ENCODE measurements at regions not wholly inside any gene's neighbourhood (a gene's known extent, or its start where the extent isn't known, plus 50 kb on each side); places are given as distances from the start of the nearest gene placed in this dataset.
"Not testable (repeated sequence)": the region's sequence is repeated elsewhere in the genome, so short reads cannot be mapped to it uniquely, and the experiment has no call there.

GRCh38 chr3:177842743-177843734 lies 645.8 kb upstream of the TBL1XR1 start:
- no peak for DNase-seq (ENCODE audit: low read depth)

DNA sequence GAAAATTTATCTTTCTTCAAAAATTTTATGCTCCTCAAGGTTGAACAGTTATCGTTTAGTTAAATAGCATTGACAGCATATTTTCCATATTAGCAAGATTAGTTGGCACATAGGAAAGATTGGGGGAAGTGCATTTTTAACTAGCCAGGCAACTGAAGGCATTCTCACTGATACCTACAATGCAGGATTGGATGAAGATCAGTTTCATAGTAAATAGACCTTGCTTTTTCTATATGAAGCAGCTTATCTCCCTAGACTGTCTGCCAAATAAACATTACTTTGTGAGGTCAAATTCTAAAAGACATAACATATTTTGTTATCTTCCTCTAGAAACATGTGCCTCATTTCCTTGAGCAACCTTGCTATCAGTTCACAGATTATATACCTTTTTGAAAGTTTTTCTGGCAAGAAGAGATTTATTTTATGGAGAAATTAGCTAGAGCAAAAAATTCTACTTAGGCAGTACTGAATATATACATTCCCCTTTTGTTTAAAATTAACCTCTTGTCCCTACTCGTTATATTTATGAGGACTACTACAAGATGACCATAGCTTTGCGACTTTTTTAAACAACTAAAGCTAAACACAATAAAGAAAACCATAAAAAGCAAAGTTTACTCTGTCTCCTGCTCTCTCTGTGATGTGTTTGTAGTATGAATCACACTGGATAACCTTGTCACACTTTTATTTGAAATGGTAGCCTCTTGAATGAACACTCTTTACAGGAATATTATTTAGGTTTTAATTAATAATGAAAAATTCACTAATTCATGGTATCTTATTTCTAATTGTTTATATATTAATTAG lies 654.9 kb upstream of the TBL1XR1 start:
- DNase-seq (ENCODE audit: low read depth): no peak

- DNase-seq (ENCODE audit: low read depth): no peak
Observed at GRCh38 chr3:177855021-177855420, 657.7 kb upstream of the TBL1XR1 start.

DNA sequence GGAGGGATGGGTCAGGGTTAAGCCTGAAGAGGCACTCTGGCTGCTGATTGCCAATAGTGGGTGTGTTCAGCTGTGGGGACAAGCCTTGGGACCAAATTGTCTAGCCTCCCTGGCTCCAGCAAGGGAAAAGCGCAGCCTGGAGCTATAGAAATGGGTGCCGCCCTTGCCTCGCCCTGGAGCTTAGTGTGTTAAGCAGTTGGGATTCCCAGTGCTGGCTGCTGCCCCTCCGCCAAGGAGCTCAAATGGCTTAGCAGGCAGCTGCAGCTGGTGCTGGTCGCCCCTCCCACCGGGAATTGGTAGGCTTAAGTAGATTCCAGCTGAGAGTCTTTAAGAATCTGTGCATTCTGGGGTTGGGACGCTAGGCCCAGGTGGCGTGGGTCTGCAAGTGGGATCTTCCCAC lies 662.9 kb upstream of the TBL1XR1 start:
- DNase-seq (ENCODE audit: low read depth): no peak

DNA sequence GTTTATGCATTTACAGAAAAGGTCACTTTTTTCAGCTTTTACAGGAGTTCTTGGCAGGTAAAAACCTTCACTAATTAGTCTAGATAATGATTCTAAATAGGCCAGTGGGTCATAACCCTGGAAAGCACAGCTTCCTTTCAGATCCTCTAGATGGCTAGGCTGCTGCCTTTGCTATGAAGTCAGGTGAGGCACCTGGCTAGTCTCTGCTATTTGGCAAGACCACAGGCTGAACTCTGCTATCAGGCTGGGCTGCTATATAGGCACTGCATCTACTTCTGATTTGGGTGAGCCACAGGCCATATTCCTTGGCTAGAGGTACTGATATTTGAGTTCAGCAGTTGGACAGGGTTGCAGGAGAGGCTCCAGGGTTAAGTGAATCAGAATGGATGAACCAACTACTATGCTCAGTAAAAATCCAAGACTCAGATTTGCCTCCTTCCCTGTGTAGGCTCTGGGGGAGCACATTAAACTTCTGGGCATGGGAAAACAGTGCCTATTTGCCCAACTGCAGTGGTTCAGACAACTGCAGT lies 665.7 kb upstream of the TBL1XR1 start:
- DNase-seq (ENCODE audit: low read depth): no peak

GRCh38 chr3:177871267-177871666 lies 665.0 kb upstream of the KCNMB2 start:
- not testable (repeated sequence) for DNase-seq (ENCODE audit: low read depth)

- DNase-seq (ENCODE audit: low read depth): no peak
Observed at GRCh38 chr3:177878192-177878591, 658.0 kb upstream of the KCNMB2 start.

- DNase-seq (ENCODE audit: low read depth): no peak
Observed at GRCh38 chr3:177878957-177879356, 657.3 kb upstream of the KCNMB2 start.

- DNase-seq (ENCODE audit: low read depth): no peak
Observed at GRCh38 chr3:177881351-177881750, 654.9 kb upstream of the KCNMB2 start.

DNA sequence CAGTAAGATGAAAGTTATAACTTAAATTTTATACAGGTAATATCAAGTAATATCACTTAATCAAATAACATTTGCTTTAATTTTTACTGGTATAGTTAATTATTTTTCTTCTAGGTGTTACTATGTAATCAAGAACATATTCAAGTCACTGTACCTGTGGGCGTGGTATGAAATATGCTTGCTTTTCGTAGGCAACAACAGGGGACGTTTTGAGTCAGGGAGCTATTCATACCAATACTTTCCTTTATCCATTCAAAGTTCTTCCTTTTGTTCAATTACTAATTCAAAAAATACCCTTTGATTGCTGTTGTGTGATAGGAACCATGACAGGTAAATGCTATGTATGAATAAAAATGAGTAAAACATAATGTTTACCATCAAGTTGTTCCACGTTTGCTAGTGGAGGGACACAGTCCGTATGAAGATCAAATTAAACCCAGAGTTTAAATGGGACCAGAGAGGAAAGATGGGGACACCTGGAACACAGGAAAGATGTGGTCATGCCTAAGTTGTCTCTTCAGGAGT lies 654.0 kb upstream of the KCNMB2 start:
- DNase-seq (ENCODE audit: low read depth): no peak

GRCh38 chr3:177883091-177883490 lies 653.1 kb upstream of the KCNMB2 start:
- no peak for DNase-seq (ENCODE audit: low read depth)

- DNase-seq (ENCODE audit: low read depth): no peak
Observed at GRCh38 chr3:177883957-177884356, 652.3 kb upstream of the KCNMB2 start.

- DNase-seq (ENCODE audit: low read depth): no peak
Observed at GRCh38 chr3:177885063-177885462, 651.2 kb upstream of the KCNMB2 start.

- DNase-seq (ENCODE audit: low read depth): no peak
Observed at GRCh38 chr3:177886501-177886900, 649.7 kb upstream of the KCNMB2 start.

DNA sequence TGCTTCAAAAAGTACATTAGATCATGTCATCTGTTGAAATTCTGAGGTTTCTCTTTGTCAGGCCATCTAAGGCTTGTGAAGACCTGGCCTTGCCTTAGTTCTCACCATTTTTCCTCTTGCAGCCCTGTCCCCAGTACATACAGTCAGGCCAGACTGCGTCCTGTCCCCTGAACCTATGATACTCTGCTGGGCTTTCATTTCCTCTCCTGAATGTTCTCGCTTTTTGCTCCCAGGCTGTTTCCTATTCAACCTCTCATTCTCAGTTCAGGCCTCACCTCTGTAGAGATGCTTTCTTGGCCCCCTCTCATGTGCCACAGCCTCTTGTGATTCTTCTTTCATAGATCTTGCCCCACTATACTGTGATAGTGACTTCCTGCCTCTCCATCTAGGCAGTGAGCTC lies 648.8 kb upstream of the KCNMB2 start:
- no peak for DNase-seq (ENCODE audit: low read depth)

DNA sequence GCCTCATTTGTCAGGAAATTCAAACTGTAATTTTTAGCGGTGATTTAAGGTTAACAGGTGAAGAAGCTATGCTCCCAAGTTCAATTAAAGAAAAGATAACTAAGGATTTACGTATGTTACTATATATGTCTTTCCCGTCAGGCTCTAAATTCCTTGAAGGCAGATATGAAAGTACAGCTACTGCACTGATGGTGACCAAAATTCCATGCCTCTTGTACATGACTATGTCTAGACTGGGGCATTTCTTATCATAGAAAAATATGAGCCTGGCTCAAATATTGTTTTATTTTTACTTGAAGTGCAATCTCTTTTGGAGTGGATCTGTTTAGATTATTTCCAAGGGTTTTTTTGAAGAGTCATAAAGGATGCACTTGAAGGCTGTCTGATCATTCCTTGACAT lies 647.1 kb upstream of the KCNMB2 start:
- DNase-seq (ENCODE audit: low read depth): no peak

DNA sequence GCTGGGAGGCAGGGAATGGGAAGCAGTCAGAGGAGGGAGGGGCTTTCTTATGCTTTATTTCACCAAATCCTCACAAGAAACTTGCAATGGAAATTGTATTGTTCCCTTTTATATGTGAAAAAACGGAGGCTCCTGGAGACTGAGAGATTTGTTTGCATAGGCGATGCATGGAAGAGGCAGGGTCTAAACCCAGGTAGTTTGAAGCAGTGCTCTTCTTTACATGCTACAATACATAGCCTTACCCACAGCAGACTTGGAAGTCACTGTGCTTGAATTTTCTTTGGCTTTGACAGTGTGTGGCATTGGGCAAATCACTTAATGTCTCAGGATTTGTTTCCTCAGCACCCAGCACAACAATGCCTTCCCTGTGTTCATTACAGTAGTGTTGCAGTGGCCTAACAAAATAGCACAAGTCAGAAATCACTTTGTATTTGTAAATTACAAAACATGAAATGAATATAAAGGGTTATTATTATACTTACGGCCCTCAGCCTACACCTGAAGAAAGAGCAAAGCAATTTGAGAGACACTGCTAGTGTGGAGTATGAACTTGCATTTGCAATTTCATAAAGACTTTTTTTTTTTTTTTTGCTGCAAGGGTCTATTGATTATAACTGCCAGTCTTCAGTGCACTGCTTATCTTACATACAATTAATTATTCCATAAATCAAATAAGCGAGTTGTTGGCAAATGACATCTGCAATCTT lies 646.4 kb upstream of the KCNMB2 start:
- DNase-seq (ENCODE audit: low read depth): no peak

- no peak for DNase-seq (ENCODE audit: low read depth)
Observed at GRCh38 chr3:177890359-177890683, 645.9 kb upstream of the KCNMB2 start.

DNA sequence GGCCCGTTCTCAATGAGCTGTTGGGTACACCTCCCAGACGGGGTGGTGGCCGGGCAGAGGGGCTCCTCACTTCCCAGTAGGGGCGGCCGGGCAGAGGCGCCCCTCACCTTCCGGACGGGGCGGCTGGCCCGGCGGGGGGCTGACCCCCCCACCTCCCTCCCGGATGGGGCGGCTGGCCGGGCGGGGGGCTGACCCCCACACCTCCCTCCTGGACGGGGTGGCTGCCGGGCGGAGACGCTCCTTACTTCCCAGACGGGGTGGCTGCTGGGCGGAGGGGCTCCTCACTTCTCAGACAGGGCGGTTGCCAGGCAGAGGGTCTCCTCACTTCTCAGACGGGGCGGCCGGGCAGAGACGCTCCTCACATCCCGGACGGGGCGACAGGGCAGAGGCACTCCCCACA lies 644.7 kb upstream of the KCNMB2 start:
- not testable (repeated sequence) for DNase-seq (ENCODE audit: low read depth)

DNA sequence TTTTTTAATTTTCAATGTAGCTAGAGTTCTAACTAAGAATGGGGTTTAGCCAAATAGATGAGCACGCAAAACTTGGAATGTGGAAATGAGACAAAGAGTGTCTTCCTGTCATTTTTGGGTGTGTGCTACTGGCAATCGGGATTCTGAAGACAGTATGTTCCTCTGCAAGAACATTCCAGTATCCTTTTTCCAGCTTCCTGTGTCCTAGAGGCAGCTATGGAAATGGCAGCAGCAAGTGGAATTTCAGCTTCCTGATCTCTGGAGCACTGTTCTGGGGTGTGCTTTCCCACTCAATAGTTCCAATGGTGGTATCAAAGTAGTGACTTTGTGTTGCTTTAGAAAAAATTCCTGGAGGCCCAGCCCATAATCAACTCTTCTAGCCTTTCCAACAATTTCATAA lies 642.9 kb upstream of the KCNMB2 start:
- no peak for DNase-seq (ENCODE audit: low read depth)

DNA sequence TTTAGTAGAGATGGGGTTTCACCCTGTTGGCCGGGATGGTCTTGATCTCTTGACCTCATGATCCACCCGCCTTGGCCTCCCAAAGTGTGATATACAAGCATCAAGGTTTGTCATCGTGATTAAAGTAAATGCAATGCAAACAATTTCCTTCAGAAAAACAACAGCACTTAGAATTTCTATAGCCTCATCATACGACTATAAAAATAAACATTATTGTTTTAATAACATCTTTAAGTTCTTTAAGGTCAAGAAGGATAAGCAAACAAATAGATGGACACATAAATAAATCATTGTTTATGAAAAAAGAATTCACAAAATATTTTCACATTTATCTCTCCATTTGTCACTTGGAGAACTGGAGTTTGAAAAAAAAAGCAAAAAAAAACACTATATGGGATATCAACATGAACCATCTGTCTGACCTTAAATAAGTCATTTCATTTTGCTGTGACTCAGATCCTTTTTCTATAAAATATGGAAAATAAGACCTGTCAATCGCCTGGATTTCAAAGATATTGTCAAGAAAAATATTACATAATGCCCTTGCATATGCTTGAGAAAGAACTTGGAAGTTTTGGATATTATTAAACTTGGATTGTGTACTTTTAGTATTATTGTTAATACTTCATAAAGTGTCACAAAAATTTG lies 642.0 kb upstream of the KCNMB2 start:
- no peak for DNase-seq (ENCODE audit: low read depth)

GRCh38 chr3:177898185-177898584 lies 638.1 kb upstream of the KCNMB2 start:
- no peak for DNase-seq (ENCODE audit: low read depth)
